Left kidney (tissue), 1 donor: ENCODE measurements at regions not wholly inside any gene's neighbourhood (a gene's known extent, or its start where the extent isn't known, plus 50 kb on each side); places are given as distances from the start of the nearest gene placed in this dataset.
A peak's percentile ranks its signal among the peaks of the same experiment; 100 is the strongest.

ENCODE experiments used
- DNase-seq: peaks from one replicate; pipeline ENCODE4 v3.0.0-alpha.2; 2013

DNA sequence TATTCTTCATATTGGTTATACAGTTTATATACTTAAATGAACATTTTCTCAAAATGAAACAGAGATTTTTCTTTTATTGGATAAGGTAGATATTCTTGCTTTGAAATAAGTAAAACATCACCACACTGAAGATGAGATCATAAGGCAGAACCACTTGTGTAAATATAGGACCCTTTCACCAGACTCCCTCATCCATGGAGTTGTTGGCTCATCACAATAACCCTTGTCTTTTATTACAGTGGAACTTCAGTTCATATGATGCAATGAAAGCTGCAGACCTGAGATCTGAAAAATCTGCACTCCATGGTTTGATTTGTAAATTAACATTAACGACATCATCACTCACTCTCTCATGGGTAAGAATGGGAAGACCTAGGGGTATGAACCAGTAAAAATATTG is 51.9 kb upstream of the DBX2 start:
- DNase-seq = no peak

DNA sequence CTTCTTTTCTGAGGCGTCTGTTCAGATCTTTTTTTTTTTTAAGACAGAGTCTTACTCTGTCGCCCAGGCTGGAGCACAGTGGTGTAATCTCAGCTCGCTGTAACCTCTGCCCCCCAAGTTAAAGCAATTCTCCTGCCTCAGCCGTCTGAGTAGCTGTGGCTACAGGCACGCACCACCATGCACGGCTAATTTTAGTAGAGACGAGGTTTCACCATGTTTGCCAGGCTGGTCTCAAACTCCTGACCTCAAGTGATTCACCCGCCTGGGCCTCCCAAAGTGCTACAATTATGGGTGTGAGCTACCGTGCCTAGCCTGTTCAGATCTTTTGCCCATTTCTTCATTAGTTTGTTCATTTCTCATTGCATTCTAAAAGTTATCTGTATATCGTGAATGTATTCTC is 55.1 kb upstream of the DBX2 start:
- no peak for DNase-seq

DNA sequence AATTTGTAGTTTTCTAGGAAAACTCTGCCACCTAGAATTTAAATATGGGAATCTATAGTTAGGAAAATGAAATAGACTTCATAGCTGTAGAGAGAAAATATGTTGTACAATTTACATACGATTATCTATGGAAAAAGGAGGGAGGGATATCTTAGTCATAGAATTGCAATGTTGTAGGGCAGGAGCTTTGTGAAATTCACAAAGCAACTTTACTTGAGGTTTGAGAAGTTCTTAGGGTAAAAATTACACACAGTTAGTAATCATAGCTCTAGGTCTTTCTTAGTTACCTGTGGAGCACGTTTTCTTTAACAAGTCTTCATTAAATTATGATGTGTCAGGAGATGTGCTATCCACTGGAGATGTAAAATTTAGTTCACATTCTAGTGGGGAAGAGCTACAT is 61.4 kb upstream of the DBX2 start:
- no peak for DNase-seq

DNA sequence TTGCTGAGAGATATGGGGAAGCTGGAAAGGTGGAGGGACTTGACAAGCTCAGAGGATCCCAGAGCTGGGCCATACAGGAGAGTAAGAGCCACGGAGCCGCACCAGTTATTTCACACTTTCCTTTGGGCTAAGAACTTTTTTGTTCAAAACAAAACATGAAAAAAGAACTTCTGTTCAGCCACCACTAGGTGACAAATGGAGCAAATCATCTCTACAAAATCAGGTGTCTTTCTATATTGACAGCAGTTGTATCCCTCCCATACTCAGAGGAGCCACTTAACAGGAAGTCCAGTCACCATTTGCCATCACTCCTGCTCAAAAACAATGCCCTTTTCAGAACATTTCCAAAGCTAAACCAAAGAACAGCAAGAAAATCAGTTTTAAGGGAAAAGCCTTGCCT is 70.3 kb upstream of the DBX2 start:
- no peak for DNase-seq

DNA sequence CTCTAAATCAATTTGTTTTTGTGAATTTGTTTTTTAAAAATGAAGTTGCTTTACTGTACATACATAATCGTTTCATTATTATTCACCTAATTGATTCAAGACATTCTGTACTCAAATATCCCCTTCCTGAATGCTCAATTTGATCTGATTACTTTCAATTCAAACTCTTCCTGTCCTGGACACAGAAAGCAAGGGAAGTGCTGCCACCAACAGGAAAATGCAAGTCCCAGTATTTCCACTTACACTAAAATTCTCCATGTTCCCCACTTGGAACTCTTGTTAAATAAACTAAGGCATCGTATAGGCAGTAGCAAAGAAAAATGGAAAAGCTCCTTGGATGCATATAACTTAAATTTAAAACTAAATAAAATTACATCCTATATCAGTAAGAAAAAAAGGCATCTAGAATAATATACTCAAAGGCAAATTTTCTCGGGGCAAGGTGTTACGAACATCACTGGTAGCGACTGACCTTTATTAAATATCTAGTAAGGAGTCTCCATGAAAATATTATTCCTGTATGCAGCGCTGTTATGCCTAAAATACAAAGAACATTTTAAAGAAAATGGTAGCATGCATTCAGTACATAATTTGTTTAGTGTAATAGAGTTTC is 72.0 kb upstream of the DBX2 start:
- DNase-seq = peak; percentile 21

DNA sequence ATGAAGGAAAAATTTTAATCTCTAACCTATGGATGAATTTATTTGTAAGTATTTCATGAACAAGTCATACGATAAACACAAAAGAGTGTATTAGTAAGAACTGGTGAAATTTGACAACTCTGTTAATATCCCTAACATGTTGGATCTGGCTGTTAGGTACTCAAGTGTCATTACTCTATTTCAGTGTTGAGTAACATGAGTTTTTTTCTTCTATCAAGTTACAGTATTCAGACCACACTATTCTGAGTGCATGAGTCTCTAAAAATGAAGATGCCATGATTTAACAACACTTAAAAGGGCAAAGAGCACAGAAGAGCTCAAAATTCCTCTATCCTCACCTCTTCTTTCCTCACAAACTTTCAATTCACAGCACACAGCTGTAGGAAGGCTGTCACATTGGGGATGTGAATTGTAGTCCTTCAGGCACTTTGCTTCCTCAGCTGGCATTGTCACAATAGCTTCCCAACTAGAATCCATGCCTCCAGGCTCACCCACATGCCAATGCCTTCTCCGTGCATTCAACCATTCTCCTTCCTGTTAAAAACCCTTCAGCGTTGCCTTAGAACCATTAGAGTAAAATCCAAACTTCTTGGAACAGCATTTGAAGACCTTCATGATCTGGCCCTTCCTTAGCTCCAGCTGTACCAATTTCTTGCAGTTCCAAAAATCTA is 73.7 kb upstream of the DBX2 start:
- DNase-seq = no peak

DNA sequence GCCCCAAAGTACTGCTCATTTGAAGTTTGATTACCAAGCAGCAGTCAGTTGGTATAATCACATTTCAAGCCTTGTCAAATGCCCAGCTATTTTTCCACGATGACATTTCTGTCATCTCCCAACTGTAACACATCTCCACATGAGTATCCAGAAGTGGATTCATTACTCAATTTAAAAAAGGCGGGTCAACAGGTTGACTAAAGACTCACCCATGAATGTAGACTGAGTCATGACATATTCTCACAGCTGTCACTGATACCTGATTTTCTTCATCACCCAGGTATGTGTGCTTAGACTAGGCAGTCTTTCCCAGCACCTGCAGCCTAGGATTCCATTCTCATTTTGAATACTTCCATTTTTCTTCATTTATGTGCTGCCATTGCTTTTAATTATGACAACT is 75.1 kb upstream of the DBX2 start:
- no peak for DNase-seq

DNA sequence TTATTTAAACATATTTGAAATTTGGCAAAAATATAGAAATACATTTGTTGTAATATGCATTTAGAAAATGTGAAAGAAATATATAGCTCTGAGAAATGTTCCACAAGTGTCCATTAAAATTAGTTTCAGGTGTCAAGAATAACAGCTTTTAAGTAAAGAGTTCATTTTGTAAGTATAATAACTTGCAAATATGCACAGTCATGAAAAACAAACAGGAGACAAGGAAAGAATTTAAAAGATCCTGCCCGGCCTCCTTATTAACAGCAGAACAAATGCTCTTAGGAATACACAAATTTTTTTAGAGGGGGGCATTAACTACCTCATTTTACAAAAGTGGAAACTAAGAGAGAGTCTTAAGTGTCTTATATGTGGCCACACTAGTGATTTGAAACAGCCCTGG is 77.7 kb upstream of the DBX2 start:
- no peak for DNase-seq

DNA sequence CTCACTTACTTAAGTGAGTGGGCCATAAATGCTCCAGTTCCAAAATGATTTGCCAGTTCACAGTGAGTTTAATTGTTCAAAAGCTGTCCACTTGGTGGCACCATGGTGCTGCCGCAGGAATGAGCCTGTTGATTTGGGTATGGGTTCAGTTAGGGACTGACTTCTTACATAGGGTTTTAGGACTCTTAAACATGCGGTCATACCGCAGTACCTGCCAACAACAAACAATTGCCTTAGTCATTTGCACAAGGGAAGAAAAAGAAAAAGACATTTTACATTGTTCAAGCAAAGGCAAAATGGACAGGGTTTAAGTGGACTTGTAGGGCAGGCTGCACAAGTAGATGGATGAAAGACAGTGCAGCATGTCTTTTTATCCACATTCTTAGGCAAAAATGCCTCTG is 80.0 kb upstream of the DBX2 start:
- DNase-seq = peak; percentile 68

DNA sequence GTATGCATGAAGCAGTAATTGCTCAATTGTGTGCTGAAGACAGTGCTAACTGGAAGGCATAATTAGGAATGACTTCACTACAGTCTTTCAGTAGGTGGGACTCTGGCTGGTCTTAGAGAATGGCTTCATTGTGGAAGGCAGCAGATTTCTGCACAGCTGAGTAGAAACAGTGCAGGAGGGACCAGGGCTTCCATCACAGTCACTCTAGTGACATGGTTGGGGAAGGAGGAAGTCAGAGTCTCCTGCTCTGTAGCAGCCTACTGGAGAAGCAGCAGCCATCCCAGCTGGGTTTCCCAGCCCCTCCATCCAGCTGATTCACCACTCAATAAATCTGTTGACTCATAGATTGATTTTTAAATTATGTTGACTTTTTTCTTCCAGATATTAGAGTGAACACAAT is 80.6 kb upstream of the DBX2 start:
- no peak for DNase-seq

DNA sequence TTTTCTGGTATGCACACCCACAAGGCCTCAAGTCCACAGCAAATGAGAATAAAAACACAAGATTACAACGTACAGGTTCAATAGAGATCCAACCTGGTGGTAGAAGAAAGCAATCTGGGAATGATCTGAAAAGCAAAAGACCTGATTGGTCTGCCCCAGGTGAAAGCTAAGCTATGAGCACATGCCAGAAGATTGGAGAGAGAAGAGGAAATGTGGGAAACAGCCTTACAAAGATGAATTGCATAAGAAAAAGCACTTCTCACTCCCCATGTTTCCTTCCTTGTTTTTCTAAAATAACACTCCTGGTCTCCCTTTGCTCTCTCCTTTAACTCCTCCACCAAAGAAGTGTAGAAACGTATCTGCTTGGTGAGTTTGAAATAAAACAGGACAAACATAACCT is 77.3 kb upstream of the ANO6 start:
- DNase-seq = no peak

DNA sequence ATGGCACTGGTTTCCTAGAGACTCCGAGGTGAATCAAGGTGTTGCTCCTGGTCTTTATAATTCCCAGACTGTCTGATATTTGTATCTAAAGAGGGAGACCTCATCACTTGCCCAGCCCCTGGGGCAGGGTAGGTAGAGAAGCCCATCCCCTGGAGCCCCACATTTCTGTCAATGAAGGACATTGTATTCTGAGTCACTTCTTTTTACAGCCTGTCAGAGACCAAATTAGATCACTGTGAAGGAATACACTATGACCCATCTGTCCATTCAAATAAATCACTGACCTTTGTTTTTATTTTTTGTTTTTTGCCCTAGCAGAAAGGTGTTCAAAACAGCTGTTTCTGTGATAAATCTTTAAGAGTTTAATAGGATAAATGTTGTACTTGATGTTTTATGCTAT is 67.9 kb upstream of the ANO6 start:
- DNase-seq = no peak

DNA sequence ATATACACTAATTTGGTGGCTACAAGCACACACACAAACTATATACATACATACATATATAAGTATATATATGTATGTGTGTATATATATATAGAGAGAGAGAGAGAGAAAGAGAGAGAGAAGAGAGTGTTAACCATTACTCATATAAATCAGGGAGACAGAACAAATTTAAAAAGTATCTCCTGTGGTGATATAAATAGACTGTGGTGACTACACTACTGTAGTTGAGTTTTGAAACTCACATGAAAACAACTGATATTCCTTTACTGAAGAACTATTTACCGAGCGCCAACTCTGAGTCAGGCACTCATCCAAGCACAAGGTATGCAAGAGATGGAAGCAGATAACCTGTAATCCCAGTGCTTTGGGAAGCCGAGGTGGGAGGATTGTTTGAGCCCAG is 67.3 kb upstream of the ANO6 start:
- DNase-seq = no peak

DNA sequence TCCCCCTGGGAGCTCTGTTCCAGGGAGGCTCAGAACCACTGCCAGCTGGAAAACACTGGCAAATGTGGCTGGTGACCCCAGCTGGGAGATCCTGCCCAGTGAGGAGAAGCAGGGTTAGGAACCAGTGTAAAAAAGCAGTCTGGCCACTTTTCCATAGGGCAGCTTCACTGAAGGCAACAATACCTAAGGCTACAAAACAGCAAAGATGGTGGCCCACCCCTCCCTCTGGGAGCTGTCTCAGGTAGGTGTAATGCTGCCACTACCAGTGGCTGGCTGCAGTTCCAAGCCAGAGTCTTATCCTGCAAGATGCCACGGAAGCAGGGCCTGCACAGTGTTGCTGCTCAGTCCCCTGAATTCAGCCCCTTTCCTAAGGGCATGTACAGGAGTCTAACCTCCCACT is 50.6 kb upstream of the ANO6 start:
- no peak for DNase-seq

DNA sequence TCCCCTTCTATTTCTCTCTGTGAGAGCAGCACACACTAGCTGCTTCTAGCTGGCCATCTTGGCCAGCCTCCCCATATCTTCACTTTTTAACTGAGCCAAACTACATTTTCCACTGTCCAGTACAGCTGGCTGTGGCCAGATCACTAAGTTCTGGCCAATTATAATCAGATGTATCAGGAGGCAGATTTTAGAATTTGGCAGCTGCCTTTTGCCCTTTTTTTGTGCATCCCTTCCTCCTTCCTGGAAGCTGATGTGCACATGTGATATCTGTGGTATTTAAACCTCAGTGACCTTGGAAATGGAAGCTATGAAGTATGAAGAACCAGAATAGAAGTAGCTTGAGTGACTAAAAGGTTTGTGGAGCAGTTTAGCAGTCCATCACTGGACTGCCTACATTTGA is 49.8 kb upstream of the ANO6 start:
- no peak for DNase-seq
